ENCODE measurements at regions not wholly inside any gene's neighbourhood (a gene's known extent, or its start where the extent isn't known, plus 50 kb on each side); places are given as distances from the start of the nearest gene placed in this dataset.

- no peaks in the 10 kb centered on the region for H3K4me1 ChIP-seq
- TF ChIP-seq CTCF (IDR thresholded peaks at IDR 0.05), result no peak
- DNase-seq (ENCODE audit: low spot score in 2 of 2), result no peak
- H3K4me3 ChIP-seq, result no peak overlapping the region
- H3K36me3 ChIP-seq, result no peaks in the 10 kb centered on the region
- no peaks in the 10 kb centered on the region for H3K9me3 ChIP-seq
- H3K27ac ChIP-seq, result no peak overlapping the region
- intact Hi-C loops (cut with DNase I), result no loop called here
- no peaks in the 10 kb centered on the region for H3K27me3 ChIP-seq
Observed at GRCh38 chr10:130578532-130579289, 442.5 kb downstream of the GLRX3 start.

- intact Hi-C loops (cut with DNase I), result no loop called here
- H3K27me3 ChIP-seq, result no peaks in the 10 kb centered on the region
Observed at GRCh38 chr10:130579913-130580312, 443.7 kb downstream of the GLRX3 start.

GRCh38 chr10:130580975-130581374 lies 444.8 kb downstream of the GLRX3 start:
- Histone ChIP-seq H3K27ac (no peak overlapping the region), H3K4me3 (no peak overlapping the region), H3K27me3 (no peaks in the 10 kb centered on the region), H3K9me3 (no peaks in the 10 kb centered on the region), H3K4me1 (no peaks in the 10 kb centered on the region), H3K36me3 (no peaks in the 10 kb centered on the region)
- no peak for DNase-seq (ENCODE audit: low spot score in 2 of 2)
- no peak for TF ChIP-seq CTCF (IDR thresholded peaks at IDR 0.05)
- intact Hi-C loops (cut with DNase I), result no loop called here

More at GRCh38 chr10:130579913-130580312, 443.7 kb downstream of the GLRX3 start:
- Histone ChIP-seq H3K36me3 (no peaks in the 10 kb centered on the region), H3K27ac (no peak overlapping the region), H3K9me3 (no peaks in the 10 kb centered on the region), H3K4me1 (no peaks in the 10 kb centered on the region), H3K4me3 (no peak overlapping the region)
- no peak for DNase-seq (ENCODE audit: low spot score in 2 of 2)
- TF ChIP-seq CTCF (IDR thresholded peaks at IDR 0.05), result no peak

GRCh38 chr10:130587718-130588117 lies 451.5 kb downstream of the GLRX3 start:
- Histone ChIP-seq H3K9me3 (no peaks in the 10 kb centered on the region), H3K4me3 (no peak overlapping the region), H3K27me3 (no peaks in the 10 kb centered on the region), H3K36me3 (no peaks in the 10 kb centered on the region), H3K4me1 (no peaks in the 10 kb centered on the region), H3K27ac (no peak overlapping the region)
- intact Hi-C loops (cut with DNase I), result no loop called here
- TF ChIP-seq CTCF (IDR thresholded peaks at IDR 0.05), result no peak
- DNase-seq (ENCODE audit: low spot score in 2 of 2), result no peak

DNA sequence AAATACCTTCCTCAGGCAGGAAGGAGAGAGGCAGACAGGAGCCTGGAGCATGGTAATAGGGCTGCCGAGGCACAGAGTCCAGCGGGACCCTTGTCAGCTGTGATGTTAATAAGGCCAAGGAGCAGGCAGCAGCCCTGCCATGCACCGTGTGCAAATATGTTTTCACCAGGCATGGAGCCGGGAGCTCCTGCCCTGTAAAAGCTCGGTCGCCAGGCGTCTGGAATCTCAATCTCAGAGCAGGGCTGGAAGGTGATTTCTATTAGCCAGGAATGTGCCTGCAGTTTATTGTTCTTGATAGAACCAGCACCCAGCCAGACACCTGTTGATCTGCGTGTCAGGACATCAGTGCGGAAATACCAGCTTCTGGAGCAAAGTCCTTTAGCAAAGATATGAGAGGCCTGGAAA lies 469.8 kb downstream of the GLRX3 start:
- Histone ChIP-seq H3K4me3 (no peak overlapping the region), H3K27ac (no peak overlapping the region), H3K4me1 (no peaks in the 10 kb centered on the region), H3K36me3 (no peaks in the 10 kb centered on the region), H3K9me3 (no peaks in the 10 kb centered on the region), H3K27me3 (no peaks in the 10 kb centered on the region)
- intact Hi-C loops (cut with DNase I), result no loop called here
- TF ChIP-seq CTCF (IDR thresholded peaks at IDR 0.05), result no peak
- no peak for DNase-seq (ENCODE audit: low spot score in 2 of 2)

All from ascending aorta (tissue), 2 donors.